Keratinocyte (primary cell): ENCODE measurements at regions not wholly inside any gene's neighbourhood (a gene's known extent, or its start where the extent isn't known, plus 50 kb on each side); places are given as distances from the start of the nearest gene placed in this dataset.
"Not testable (repeated sequence)": the region's sequence is repeated elsewhere in the genome, so short reads cannot be mapped to it uniquely, and the experiment has no call there.

Experiments used
- DNase-seq: peaks from one replicate; pipeline ENCODE4 v3.0.0-alpha.2; 2011; ENCODE audit warnings: low read depth, missing footprints, low spot score
- FAIRE-seq: peaks from 2 replicates; lab custom pipeline; 2011; peaks lifted over from hg19 to GRCh38; lab: Jason Lieb, UNC
- H2AFZ ChIP-seq: 2 replicates; pipeline ENCODE4 v1.6.0; 2012; ENCODE audit warnings: low read length, control low read depth, inconsistent platforms; ENCODE audit not compliant: control insufficient read depth
- H3K27ac ChIP-seq: 2 replicates; pipeline ENCODE4 v1.5.1; 2011; ENCODE audit warnings: low read length; ENCODE audit not compliant: control insufficient read depth, insufficient read depth
- H3K27me3 ChIP-seq: 3 replicates; pipeline ENCODE4 v1.6.0; 2011; ENCODE audit warnings: low read length; ENCODE audit not compliant: control insufficient read depth, insufficient read depth; ENCODE audit errors: extremely low read depth
- H3K36me3 ChIP-seq, 2 experiments: 2 replicates in 1 of 2; 3 replicates in 1 of 2; pipeline ENCODE4 v1.5.1; 2011; ENCODE audit warnings: low read length in 2 of 2, mild to moderate bottlenecking in 1 of 2; ENCODE audit not compliant: control insufficient read depth in 2 of 2, insufficient read depth in 2 of 2; ENCODE audit errors: extremely low read depth in 1 of 2
- H3K4me1 ChIP-seq: 3 replicates; pipeline ENCODE4 v1.5.1; 2011; ENCODE audit warnings: low read length; ENCODE audit not compliant: control insufficient read depth, insufficient read depth; ENCODE audit errors: extremely low read depth
- H3K4me2 ChIP-seq: 3 replicates; pipeline ENCODE4 v1.6.0; 2011; ENCODE audit warnings: low read depth, low read length; ENCODE audit not compliant: control insufficient read depth, insufficient read depth; ENCODE audit errors: extremely low read depth
- H3K4me3 ChIP-seq, 3 experiments: fragments of 200-600 bp in 1 of 3; sonication (generic) in 1 of 3; 2 replicates in 2 of 3; 3 replicates in 1 of 3; pipeline ENCODE4 v1.5.1; 2011 to 2016; ENCODE audit warnings: low read length in 3 of 3, mild to moderate bottlenecking in 3 of 3, control low read depth in 2 of 3, inconsistent platforms in 1 of 3, low read depth in 1 of 3, mixed read lengths in 1 of 3, mixed run types in 1 of 3, moderate library complexity in 1 of 3; ENCODE audit not compliant: control insufficient read depth in 2 of 3, insufficient read depth in 2 of 3; ENCODE audit errors: extremely low read depth in 1 of 3
- H3K79me2 ChIP-seq: 2 replicates; pipeline ENCODE4 v1.6.0; 2012; ENCODE audit warnings: low read length; ENCODE audit not compliant: control insufficient read depth, insufficient read depth
- H3K9ac ChIP-seq: 3 replicates; pipeline ENCODE4 v1.6.0; 2011; ENCODE audit warnings: low read length; ENCODE audit not compliant: control insufficient read depth, insufficient read depth; ENCODE audit errors: extremely low read depth
- H3K9me1 ChIP-seq: 3 replicates; pipeline ENCODE4 v1.6.0; 2011; ENCODE audit warnings: low read length; ENCODE audit not compliant: control insufficient read depth, insufficient read depth; ENCODE audit errors: extremely low read depth
- H3K9me3 ChIP-seq: 2 replicates; pipeline ENCODE4 v1.5.1; 2012; ENCODE audit warnings: low read depth, low read length; ENCODE audit not compliant: control insufficient read depth
- H4K20me1 ChIP-seq: 3 replicates; pipeline ENCODE4 v1.6.0; 2011; ENCODE audit warnings: low read length; ENCODE audit not compliant: control insufficient read depth, insufficient read depth; ENCODE audit errors: extremely low read depth
- CTCF ChIP-seq, 3 experiments: IDR thresholded peaks in 1 of 3; conservative IDR thresholded peaks in 1 of 3; optimal IDR thresholded peaks in 1 of 3; 2 replicates in 2 of 3; 3 replicates in 1 of 3; pipeline versions ENCODE3 to v1.5.1; 2011; ENCODE audit warnings: low read length in 3 of 3, mild to moderate bottlenecking in 3 of 3, moderate library complexity in 2 of 3, control low read depth in 1 of 3, inconsistent platforms in 1 of 3; ENCODE audit not compliant: insufficient read depth in 2 of 3; ENCODE audit errors: extremely low read depth in 1 of 3
- EZH2 ChIP-seq: IDR thresholded peaks from one replicate; pipeline ENCODE4 v1.6.1; 2012; ENCODE audit warnings: inconsistent platforms, mild to moderate bottlenecking, low read length, moderate library complexity
- dilution Hi-C: fragments of 300-500 bp; cut with MboI; formaldehyde crosslinking; loops from one replicate; pipeline ENCODE4 v1.7.0; 2020; ENCODE audit warnings: low sequenced_read_pairs; ENCODE audit not compliant: extremely low pct_ligation_motif_present

DNA sequence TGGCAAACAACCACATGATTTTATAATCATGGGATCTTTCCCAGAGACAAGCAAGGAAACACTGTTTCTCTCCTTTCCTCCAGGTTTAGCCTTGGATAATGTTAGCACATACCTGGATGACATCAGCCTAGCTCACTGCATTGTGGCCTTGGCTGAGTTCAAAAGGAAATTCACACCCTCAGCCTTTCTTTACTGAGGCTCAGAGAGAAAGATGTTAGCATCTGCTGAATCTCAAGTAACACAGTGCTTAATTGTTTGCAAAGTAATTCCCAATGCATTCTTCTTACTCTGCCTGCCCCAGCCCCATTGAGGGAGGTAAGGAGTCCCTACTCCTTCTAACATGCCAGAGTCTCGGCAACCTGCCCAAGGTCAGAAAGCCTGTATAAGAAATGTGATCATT is 432.2 kb upstream of the LMCD1 start:
- no peaks in the 10 kb centered on the region for H3K36me3 ChIP-seq
- no peaks in the 10 kb centered on the region for H3K27me3 ChIP-seq
- no peaks in the 10 kb centered on the region for H3K9me3 ChIP-seq
- TF ChIP-seq EZH2 (no peak), CTCF (optimal IDR thresholded peaks at IDR 0.05 in 1 of 3, IDR thresholded peaks at IDR 0.05 in 1 of 3, conservative IDR thresholded peaks at IDR 0.05 in 1 of 3; ENCODE audit: extremely low read depth in 1 of 3, insufficient read depth in 2 of 3, low read length in 3 of 3) (no peak)
- no peak overlapping the region for H3K4me3 ChIP-seq
- no peak overlapping the region for H3K9ac ChIP-seq
- no peak overlapping the region for H2AFZ ChIP-seq
- dilution Hi-C loops, result no loop called here
- no peak overlapping the region for H3K4me2 ChIP-seq
- H3K79me2 ChIP-seq, result no peaks in the 10 kb centered on the region
- DNase-seq, result no peak
- no peaks in the 10 kb centered on the region for H4K20me1 ChIP-seq
- FAIRE-seq, result no peak
- no peak overlapping the region for H3K27ac ChIP-seq
- no peaks in the 10 kb centered on the region for H3K4me1 ChIP-seq
- H3K9me1 ChIP-seq, result no peaks in the 10 kb centered on the region

- Histone ChIP-seq H4K20me1 (no peaks in the 10 kb centered on the region), H3K79me2 (no peaks in the 10 kb centered on the region), H3K9me1 (no peaks in the 10 kb centered on the region), H3K27me3 (no peaks in the 10 kb centered on the region), H3K27ac (no peak overlapping the region), H3K36me3 (no peaks in the 10 kb centered on the region), H3K9me3 (no peaks in the 10 kb centered on the region), H3K9ac (no peak overlapping the region), H3K4me1 (no peaks in the 10 kb centered on the region), H2AFZ (no peak overlapping the region), H3K4me3 (no peak overlapping the region), H3K4me2 (no peak overlapping the region)
- dilution Hi-C loops, result no loop called here
- no peak for TF ChIP-seq CTCF (optimal IDR thresholded peaks at IDR 0.05 in 1 of 3, IDR thresholded peaks at IDR 0.05 in 1 of 3, conservative IDR thresholded peaks at IDR 0.05 in 1 of 3; ENCODE audit: extremely low read depth in 1 of 3, insufficient read depth in 2 of 3, low read length in 3 of 3)
- TF ChIP-seq EZH2, result no peak
- no peak for DNase-seq
- no peak for FAIRE-seq
These were observed 431.6 kb upstream of the LMCD1 start for GRCh38 chr3:8070011-8070410.

DNA sequence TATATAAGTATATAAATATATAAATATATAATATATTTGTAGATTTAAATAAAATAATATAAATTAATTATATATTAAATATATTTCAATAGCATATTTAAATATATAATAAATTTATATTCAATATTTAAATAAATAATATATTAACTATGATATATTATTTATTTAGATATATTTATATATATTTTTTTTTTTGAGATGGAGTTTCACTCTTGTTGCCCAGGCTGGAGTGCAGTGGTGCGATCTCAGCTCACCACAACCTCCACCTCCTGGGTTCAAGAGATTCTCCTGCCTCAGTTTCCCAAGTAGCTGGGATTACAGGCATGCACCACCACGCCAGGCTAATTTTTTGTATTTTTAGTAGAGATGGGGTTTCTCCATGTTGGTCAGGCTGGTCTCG is 426.9 kb upstream of the LMCD1 start:
- dilution Hi-C loops, H3K9me1 ChIP-seq, H4K20me1 ChIP-seq, H3K27ac ChIP-seq, H3K4me3 ChIP-seq, H3K36me3 ChIP-seq, FAIRE-seq, H3K4me1 ChIP-seq, H3K4me2 ChIP-seq, H3K9ac ChIP-seq, H3K79me2 ChIP-seq, H3K9me3 ChIP-seq, H3K27me3 ChIP-seq, DNase-seq, H2AFZ ChIP-seq: not testable (repeated sequence)
